Testis (tissue), 2 donors: ENCODE measurements at regions not wholly inside any gene's neighbourhood (a gene's known extent, or its start where the extent isn't known, plus 50 kb on each side); places are given as distances from the start of the nearest gene placed in this dataset.
A peak's percentile ranks its signal among the peaks of the same experiment; 100 is the strongest.

Experiments
- DNase-seq: peaks from one replicate; pipeline ENCODE4 v3.0.0-alpha.2; 2019
- H3K27ac ChIP-seq, 2 donors: fragments of 200-600 bp; sonication (generic); one replicate each; pipeline ENCODE4 v1.5.1; 2019
- H3K27me3 ChIP-seq: fragments of 200-600 bp; sonication (generic); one replicate; pipeline ENCODE4 v1.5.1; 2019
- H3K36me3 ChIP-seq: fragments of 200-600 bp; sonication (generic); one replicate; pipeline ENCODE4 v1.5.1; 2017; ENCODE audit warnings: low read depth; ENCODE audit errors: missing control alignments
- H3K4me1 ChIP-seq: fragments of 200-600 bp; sonication (generic); one replicate; pipeline ENCODE4 v1.5.1; 2019
- H3K4me3 ChIP-seq, 2 donors: fragments of 200-600 bp; sonication (generic); one replicate each; pipeline ENCODE4 v1.5.1; 2017 to 2019
- H3K9me3 ChIP-seq: fragments of 200-600 bp; sonication (generic); one replicate; pipeline ENCODE4 v1.5.1; 2017
- CTCF ChIP-seq, 3 experiments: fragments of 450-650 bp in 2 of 3; fragments of 200-600 bp in 1 of 3; sonication (generic) in 1 of 3; IDR thresholded peaks; one replicate each; pipeline ENCODE4 v1.5.1; 2016 to 2019; ENCODE audit warnings: antibody characterized with exemption in 3 of 3, mild to moderate bottlenecking in 2 of 3, moderate library complexity in 1 of 3
- POLR2A ChIP-seq: fragments of 450-650 bp; IDR thresholded peaks from one replicate; pipeline ENCODE4 v1.6.1; 2017; ENCODE audit warnings: antibody characterized with exemption, mild to moderate bottlenecking, moderate library complexity
- WGBS, 2 donors: methylation state at CpG; one replicate each; pipeline ENCODE4 v1.1.5; 2018; 5-methylcytosine and 5-hydroxymethylcytosine counted together
- intact Hi-C: fragments of 100-400 bp; cut with DNase I; formaldehyde crosslinking; loops from one replicate; pipeline ENCODE4 v1.15.1; 2023; ENCODE audit warnings: low total_unique reads

- Histone ChIP-seq H3K4me3 (peak overlapping the region in 1 of 2 donors; percentile 64), H3K9me3 (no peaks in the 10 kb centered on the region), H3K27ac (peak overlapping the region; percentile 11 to 69), H3K4me1 (peaks cover 5% of the 10 kb centered on the region), H3K27me3 (no peaks in the 10 kb centered on the region), H3K36me3 (no peaks in the 10 kb centered on the region)
- peak; percentile 84 for DNase-seq
- TF ChIP-seq CTCF (IDR thresholded peaks at IDR 0.05), result no peak
- no peak for TF ChIP-seq POLR2A
- WGBS, 2 donors, result 2 to 4% methylated on average over 9 of the region's 9 CpGs
- intact Hi-C loops, result no loop called here
Measured at GRCh38 chr1:198935306-198935921, 296.6 kb downstream of the PTPRC start.

- H3K36me3 ChIP-seq, result no peaks in the 10 kb centered on the region
- WGBS, 2 donors, result 9 to 19% methylated on average over 6 of the region's 6 CpGs
- DNase-seq, result peak; percentile 28
- peak overlapping the region; percentile 69 for H3K27ac ChIP-seq
- intact Hi-C loops, result no loop called here
- peak overlapping the region; percentile 40 to 64 for H3K4me3 ChIP-seq
- H3K4me1 ChIP-seq, result peaks cover 5% of the 10 kb centered on the region
- TF ChIP-seq POLR2A (no peak), CTCF (IDR thresholded peaks at IDR 0.05) (no peak)
- no peaks in the 10 kb centered on the region for H3K27me3 ChIP-seq
- H3K9me3 ChIP-seq, result no peaks in the 10 kb centered on the region
Measured at GRCh38 chr1:198936371-198937083, 297.7 kb downstream of the PTPRC start.

- WGBS, 2 donors, result 14 to 23% methylated on average over 5 of the region's 5 CpGs
- Histone ChIP-seq H3K4me3 (peak overlapping the region; percentile 40 to 64), H3K36me3 (no peaks in the 10 kb centered on the region), H3K27me3 (no peaks in the 10 kb centered on the region), H3K27ac (peak overlapping the region; percentile 69), H3K4me1 (peaks cover 5% of the 10 kb centered on the region), H3K9me3 (no peaks in the 10 kb centered on the region)
- no peak for TF ChIP-seq CTCF (IDR thresholded peaks at IDR 0.05)
- peak; percentile 10 for TF ChIP-seq POLR2A
- DNase-seq, result peak; percentile 81
- intact Hi-C loops, result no loop called here
Measured at GRCh38 chr1:198937231-198938031, 298.6 kb downstream of the PTPRC start.

GRCh38 chr1:198939286-198939685 lies 300.4 kb downstream of the PTPRC start:
- TF ChIP-seq POLR2A (no peak), CTCF (IDR thresholded peaks at IDR 0.05) (no peak)
- no peaks in the 10 kb centered on the region for H3K27me3 ChIP-seq
- no peaks in the 10 kb centered on the region for H3K36me3 ChIP-seq
- H3K9me3 ChIP-seq, result no peaks in the 10 kb centered on the region
- H3K27ac ChIP-seq, result no peak overlapping the region
- intact Hi-C loops, result no loop called here
- H3K4me3 ChIP-seq, result no peak overlapping the region
- WGBS, 2 donors, result 85 to 87% methylated on average over 3 of the region's 3 CpGs
- H3K4me1 ChIP-seq, result peaks cover 5% of the 10 kb centered on the region
- no peak for DNase-seq
